ENCODE measurements at regions not wholly inside any gene's neighbourhood (a gene's known extent, or its start where the extent isn't known, plus 50 kb on each side); places are given as distances from the start of the nearest gene placed in this dataset.

DNA sequence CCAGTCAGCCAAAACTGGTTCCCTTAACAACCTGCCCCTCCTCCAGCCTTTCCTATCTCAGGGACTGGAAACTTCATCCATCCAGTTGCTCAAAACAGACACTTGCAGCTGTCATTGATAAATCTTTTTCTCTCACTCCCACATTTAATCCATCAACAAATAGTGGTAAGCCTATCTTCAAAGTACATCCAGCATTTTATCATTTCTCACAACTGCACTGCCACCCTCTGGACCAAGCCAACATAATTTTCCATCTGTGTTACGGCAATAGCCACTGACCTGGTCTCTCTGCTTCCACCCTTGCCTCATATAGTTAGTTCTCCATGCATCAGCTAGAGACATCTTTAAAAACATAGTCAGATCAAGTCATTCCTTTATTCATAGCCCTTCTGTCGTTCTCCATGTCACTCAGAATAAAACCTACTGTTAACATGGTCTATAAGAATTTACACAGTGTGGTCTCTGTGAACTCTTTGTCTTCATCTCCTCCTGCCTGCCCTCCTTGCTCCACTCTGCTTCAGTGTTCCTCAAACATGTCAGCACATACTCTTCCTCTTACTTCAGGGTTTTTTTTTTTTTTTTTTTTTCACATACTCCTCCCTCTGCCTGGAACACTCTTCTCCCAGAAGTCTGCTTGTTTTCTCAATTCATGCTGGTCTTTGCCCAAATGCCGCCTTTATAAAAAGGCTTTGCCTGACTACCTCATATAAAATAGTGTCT, 102.5 kb upstream of the COL6A5 start:
- no peak overlapping the region for H3K4me3 ChIP-seq (replicated peaks; ENCODE audit: low read depth, low read length)
- DNase-seq (ENCODE audit: low read depth): peak; percentile 20
- TF ChIP-seq, protein P1, sequence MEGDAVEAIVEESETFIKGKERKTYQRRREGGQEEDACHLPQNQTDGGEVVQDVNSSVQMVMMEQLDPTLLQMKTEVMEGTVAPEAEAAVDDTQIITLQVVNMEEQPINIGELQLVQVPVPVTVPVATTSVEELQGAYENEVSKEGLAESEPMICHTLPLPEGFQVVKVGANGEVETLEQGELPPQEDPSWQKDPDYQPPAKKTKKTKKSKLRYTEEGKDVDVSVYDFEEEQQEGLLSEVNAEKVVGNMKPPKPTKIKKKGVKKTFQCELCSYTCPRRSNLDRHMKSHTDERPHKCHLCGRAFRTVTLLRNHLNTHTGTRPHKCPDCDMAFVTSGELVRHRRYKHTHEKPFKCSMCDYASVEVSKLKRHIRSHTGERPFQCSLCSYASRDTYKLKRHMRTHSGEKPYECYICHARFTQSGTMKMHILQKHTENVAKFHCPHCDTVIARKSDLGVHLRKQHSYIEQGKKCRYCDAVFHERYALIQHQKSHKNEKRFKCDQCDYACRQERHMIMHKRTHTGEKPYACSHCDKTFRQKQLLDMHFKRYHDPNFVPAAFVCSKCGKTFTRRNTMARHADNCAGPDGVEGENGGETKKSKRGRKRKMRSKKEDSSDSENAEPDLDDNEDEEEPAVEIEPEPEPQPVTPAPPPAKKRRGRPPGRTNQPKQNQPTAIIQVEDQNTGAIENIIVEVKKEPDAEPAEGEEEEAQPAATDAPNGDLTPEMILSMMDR (IDR thresholded peaks at IDR 0.05; ENCODE audit: low read length, missing control alignments): peak; percentile 12

DNA sequence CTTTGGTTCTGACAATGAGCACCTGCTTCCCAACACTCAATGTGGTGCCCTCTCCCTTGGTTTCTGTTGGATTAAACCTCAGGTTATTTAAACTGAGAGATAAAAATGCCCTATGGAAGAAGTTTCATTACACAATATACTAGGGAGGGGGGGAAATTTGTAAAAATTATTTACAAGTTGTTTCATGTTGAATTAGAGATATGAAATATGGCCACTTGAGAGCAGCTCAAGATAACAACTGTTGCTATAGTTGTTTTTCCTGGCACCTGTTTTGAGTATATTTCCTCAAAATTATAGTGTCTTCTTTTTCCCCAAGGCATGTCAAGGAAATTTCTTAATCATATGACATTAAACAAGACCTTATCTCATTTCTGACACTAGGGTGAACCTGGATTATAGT, 101.7 kb upstream of the COL6A5 start:
- DNase-seq (ENCODE audit: low read depth): no peak
- no peak overlapping the region for H3K4me3 ChIP-seq (replicated peaks; ENCODE audit: low read depth, low read length)
- TF ChIP-seq, protein P1 (IDR thresholded peaks at IDR 0.05; ENCODE audit: low read length, missing control alignments): no peak

DNA sequence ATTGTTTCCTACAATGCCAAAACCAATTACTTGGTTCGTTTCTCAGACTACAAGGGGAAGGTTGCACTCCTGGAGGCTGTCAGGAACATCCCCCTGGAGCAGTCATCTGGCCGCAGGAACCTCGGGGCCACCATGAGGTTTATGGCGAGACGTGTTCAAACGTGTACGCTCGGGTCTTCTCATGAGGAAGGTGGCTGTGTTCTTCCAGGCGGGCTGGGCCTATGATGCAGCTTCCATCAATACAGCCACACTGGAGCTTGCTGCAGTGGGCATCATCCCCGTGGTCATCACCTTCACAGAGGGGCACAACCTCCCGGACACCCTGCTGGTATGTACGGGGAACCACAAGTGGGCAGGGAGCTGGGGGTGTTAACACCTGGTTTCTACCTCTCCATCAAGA, 94.5 kb upstream of the COL6A5 start:
- DNase-seq (ENCODE audit: low read depth): no peak
- TF ChIP-seq, protein P1 (IDR thresholded peaks at IDR 0.05; ENCODE audit: low read length, missing control alignments): no peak
- H3K4me3 ChIP-seq (replicated peaks; ENCODE audit: low read depth, low read length): no peak overlapping the region

DNA sequence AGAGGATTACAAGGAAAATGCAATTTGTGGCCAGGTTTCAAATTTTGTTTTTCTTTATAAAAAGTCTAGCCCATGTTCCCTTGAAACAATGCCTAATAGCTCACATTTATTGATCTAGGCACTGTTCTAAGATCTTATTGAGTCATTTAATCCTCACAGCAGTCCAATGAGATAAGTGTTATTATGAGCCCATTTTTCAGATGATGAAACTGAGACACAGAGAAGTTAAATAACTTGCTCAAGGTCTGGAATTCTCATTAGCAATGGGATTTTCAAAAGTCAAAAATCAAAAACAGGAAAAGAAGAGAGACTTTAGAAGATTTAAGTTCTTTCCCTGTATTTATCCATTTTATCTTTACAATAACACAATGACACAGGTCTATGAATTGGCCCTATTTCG, 90.0 kb upstream of the COL6A5 start:
- H3K4me3 ChIP-seq (replicated peaks; ENCODE audit: low read depth, low read length): no peak overlapping the region
- TF ChIP-seq, protein P1 (IDR thresholded peaks at IDR 0.05; ENCODE audit: low read length, missing control alignments): no peak
- DNase-seq (ENCODE audit: low read depth): no peak

DNA sequence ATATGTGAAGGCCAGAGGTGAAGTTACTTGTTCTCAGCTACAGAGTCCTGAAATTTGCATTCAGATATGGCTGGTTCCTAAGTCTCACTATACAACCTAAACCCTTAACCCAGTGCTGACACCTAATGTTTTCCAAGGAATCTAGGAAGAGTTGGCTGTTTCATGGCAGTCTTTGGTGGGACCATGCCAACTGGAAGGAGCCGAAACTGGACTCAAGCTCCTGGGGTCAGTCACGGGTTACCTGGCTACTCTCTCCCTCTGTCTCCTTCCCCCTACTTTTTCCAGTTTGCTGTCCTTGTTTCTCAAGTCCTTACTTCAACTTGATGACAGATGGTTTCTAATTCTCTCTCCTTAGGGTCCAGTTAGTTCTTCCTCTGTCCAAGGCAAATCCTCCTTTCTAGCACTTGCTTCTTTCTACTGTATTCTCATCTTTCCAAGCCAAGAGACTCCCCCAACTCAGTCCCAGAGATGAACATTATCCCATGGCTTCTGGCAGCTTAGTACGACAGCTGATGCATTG, 88.6 kb upstream of the COL6A5 start:
- no peak overlapping the region for H3K4me3 ChIP-seq (replicated peaks; ENCODE audit: low read depth, low read length)
- DNase-seq (ENCODE audit: low read depth): no peak
- TF ChIP-seq, protein P1 (IDR thresholded peaks at IDR 0.05; ENCODE audit: low read length, missing control alignments): no peak

DNA sequence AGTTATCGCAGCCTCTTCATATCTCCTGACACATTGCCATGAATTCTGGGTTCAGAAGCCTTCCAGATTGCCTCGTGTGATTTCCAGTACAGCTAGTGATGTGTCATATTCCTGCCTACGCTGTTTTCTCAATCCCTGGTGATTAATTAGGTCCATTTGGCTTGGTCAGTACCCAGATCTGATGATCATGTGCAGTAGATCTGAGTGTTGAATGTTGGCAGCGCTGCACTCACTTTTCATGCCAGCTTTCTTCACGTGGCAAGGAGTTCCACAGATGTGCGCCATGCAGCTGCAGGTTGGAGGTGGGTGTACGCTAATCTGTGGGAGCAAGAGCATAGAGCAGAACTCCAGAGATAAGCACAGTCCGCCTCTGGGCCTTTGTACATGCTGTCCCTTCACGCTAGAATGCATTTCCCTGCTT, 86.9 kb upstream of the COL6A5 start:
- TF ChIP-seq, protein P1 (IDR thresholded peaks at IDR 0.05; ENCODE audit: low read length, missing control alignments): no peak
- peak; percentile 64 for DNase-seq (ENCODE audit: low read depth)
- no peak overlapping the region for H3K4me3 ChIP-seq (replicated peaks; ENCODE audit: low read depth, low read length)
